GM12878 (cell line): ENCODE measurements at regions not wholly inside any gene's neighbourhood (a gene's known extent, or its start where the extent isn't known, plus 50 kb on each side); places are given as distances from the start of the nearest gene placed in this dataset.

ENCODE experiments used
- ATAC-seq: fragments of 200-7000 bp; cut with Tn5 transposase; 3 replicates; pipeline ENCODE4 v1.9.1; 2020; ENCODE audit warnings: mild to moderate bottlenecking, moderate library complexity
- BruUV-seq: library from RNA; stranded (reverse); fragments of 400-500 nt; replicated peaks from 2 replicates; lab custom pipeline; 2021; lab: Mats Ljungman, UMichigan
- CTCF ChIA-PET: fragments of 300-600 bp; sonication (Branson Sonifier 250); formaldehyde crosslinking; extraction: SDS; loops from one replicate; lab custom pipeline; 2021; ENCODE audit warnings: inconsistent platforms; lab: Yijun Ruan, JAX
- POLR2A ChIA-PET: fragments of 350-600 bp; formaldehyde crosslinking; extraction: SDS; loops from one replicate; lab custom pipeline; 2021; ENCODE audit warnings: inconsistent platforms; lab: Charles Lee
- RAD21 ChIA-PET: fragments of 300-600 bp; sonication (Branson Sonifier 250); formaldehyde crosslinking; loops from one replicate; lab custom pipeline; 2023; ENCODE audit warnings: antibody characterized with exemption; ENCODE audit not compliant: unreplicated experiment; lab: Charles Lee
- SMC1A ChIA-PET: fragments of 300-600 bp; sonication (Branson Sonifier 250); formaldehyde crosslinking; loops from one replicate; lab custom pipeline; 2023; ENCODE audit not compliant: unreplicated experiment, uncharacterized antibody; lab: Charles Lee
- DNase-seq: peaks from one replicate; pipeline ENCODE4 v3.0.0-alpha.2; 2011; ENCODE audit warnings: low read depth, low spot score
- FAIRE-seq: peaks from 3 replicates; lab custom pipeline; 2011; peaks lifted over from hg19 to GRCh38; lab: Jason Lieb, UNC
- H2AFZ ChIP-seq: 2 replicates; pipeline ENCODE4 v1.6.0; 2011; ENCODE audit warnings: low read depth, low read length, control low read depth; ENCODE audit not compliant: control insufficient read depth
- H3K27ac ChIP-seq: 2 replicates; pipeline ENCODE4 v1.5.1; 2011; ENCODE audit warnings: control low read depth; ENCODE audit not compliant: control insufficient read depth, insufficient read depth
- H3K27me3 ChIP-seq, 2 experiments: replicated peaks in 1 of 2; 2 replicates each; pipeline versions ENCODE4 v1.6.0 to v1.6.1; 2011; ENCODE audit warnings: low read length in 1 of 2; ENCODE audit not compliant: control insufficient read depth in 2 of 2, insufficient read depth in 2 of 2
- H3K36me3 ChIP-seq, 2 experiments: 2 replicates each; pipeline ENCODE4 v1.5.1; 2011; ENCODE audit warnings: low read length in 1 of 2; ENCODE audit not compliant: control insufficient read depth in 2 of 2, insufficient read depth in 2 of 2
- H3K4me1 ChIP-seq: 2 replicates; pipeline ENCODE4 v1.6.1; 2011; ENCODE audit warnings: mild to moderate bottlenecking, low read length, moderate library complexity, mixed read lengths; ENCODE audit not compliant: control insufficient read depth, insufficient read depth
- H3K4me2 ChIP-seq: 2 replicates; pipeline ENCODE4 v1.6.0; 2011; ENCODE audit warnings: control low read depth; ENCODE audit not compliant: control insufficient read depth, insufficient read depth
- H3K4me3 ChIP-seq: fragments of 200-600 bp; sonication (generic); 2 replicates; pipeline ENCODE4 v1.5.1; 2016
- H3K79me2 ChIP-seq: 2 replicates; pipeline ENCODE4 v1.6.0; 2011; ENCODE audit warnings: low read length; ENCODE audit not compliant: control insufficient read depth, insufficient read depth
- H3K9ac ChIP-seq: 2 replicates; pipeline ENCODE4 v1.8.0; 2011; ENCODE audit warnings: low read length, control low read depth, mixed read lengths; ENCODE audit not compliant: control insufficient read depth, insufficient read depth
- H3K9me3 ChIP-seq: replicated peaks from 3 replicates; pipeline ENCODE4 v1.5.1; 2011; ENCODE audit warnings: mild to moderate bottlenecking, low read length; ENCODE audit not compliant: control insufficient read depth, insufficient read depth
- H4K20me1 ChIP-seq: 2 replicates; pipeline ENCODE4 v1.6.0; 2011; ENCODE audit not compliant: control insufficient read depth, insufficient read depth
- CBFB ChIP-seq: IDR thresholded peaks from 2 replicates; pipeline ENCODE4 v1.6.1; 2016; ENCODE audit warnings: antibody characterized with exemption, low read depth
- EZH2 ChIP-seq: IDR thresholded peaks from 2 replicates; pipeline ENCODE4 v1.6.1; 2012; ENCODE audit warnings: low read depth, mild to moderate bottlenecking, control low read depth, inconsistent platforms, low read length, borderline replicate concordance; ENCODE audit not compliant: control insufficient read depth
- LARP7 ChIP-seq: fragments of 450-650 bp; IDR thresholded peaks from 2 replicates; pipeline ENCODE4 v1.6.1; 2017; ENCODE audit warnings: mild to moderate bottlenecking
- NBN ChIP-seq: fragments of 450-650 bp; IDR thresholded peaks from 2 replicates; pipeline ENCODE4 v1.6.1; 2016
- NR2F1 ChIP-seq: fragments of 450-650 bp; conservative IDR thresholded peaks from 2 replicates; pipeline ENCODE4 v1.6.1; 2017; ENCODE audit warnings: mild to moderate bottlenecking
- PAX5 ChIP-seq: IDR thresholded peaks from 2 replicates; pipeline ENCODE4 v1.6.1; 2011; ENCODE audit warnings: low read depth, low read length, borderline replicate concordance
- PML ChIP-seq: IDR thresholded peaks from 2 replicates; pipeline ENCODE4 v1.6.1; 2012; ENCODE audit warnings: low read length, inconsistent platforms
- RFX5 ChIP-seq: IDR thresholded peaks from 2 replicates; pipeline ENCODE4 v1.6.1; 2011; ENCODE audit warnings: low read depth, low read length, improper control_type of control experiment
- RUNX3 ChIP-seq: IDR thresholded peaks from 2 replicates; pipeline ENCODE4 v1.6.1; 2012; ENCODE audit warnings: low read length, inconsistent platforms
- YY1 ChIP-seq: IDR thresholded peaks from 2 replicates; pipeline ENCODE4 v1.6.1; 2011; ENCODE audit warnings: low read depth, mild to moderate bottlenecking, low read length
- in situ Hi-C: fragments of 300-500 bp; cut with MboI; formaldehyde crosslinking; loops from 9 replicates; pipeline ENCODE4 v1.14.3; 2018; ENCODE audit warnings: mixed read lengths
- intact Hi-C: fragments of 100-400 bp; cut with micrococcal nuclease; formaldehyde crosslinking; loops from one replicate; pipeline ENCODE4 v1.14.2; 2022; ENCODE audit not compliant: unreplicated experiment
- TF ChIP-seq, protein P1 (sequence below): fragments of 450-650 bp; IDR thresholded peaks from 2 replicates; pipeline ENCODE4 v1.6.1; 2016; ENCODE audit warnings: mild to moderate bottlenecking, moderate library complexity, borderline replicate concordance
- TF ChIP-seq, protein P2 (sequence below): IDR thresholded peaks from 2 replicates; pipeline ENCODE4 v1.6.1; 2011; ENCODE audit warnings: mild to moderate bottlenecking, low read depth, low read length, moderate library complexity; ENCODE audit not compliant: insufficient replicate concordance
- TF ChIP-seq, protein P3 (sequence below): fragments of 450-650 bp; IDR thresholded peaks from 2 replicates; pipeline ENCODE4 v1.6.1; 2017; ENCODE audit warnings: mild to moderate bottlenecking, moderate library complexity
- TF ChIP-seq, protein P4 (sequence below): IDR thresholded peaks from 2 replicates; pipeline ENCODE4 v1.6.1; 2011; ENCODE audit warnings: low read depth, low read length, improper control_type of control experiment, borderline replicate concordance
- TF ChIP-seq, protein P5 (sequence below): fragments of 450-650 bp; IDR thresholded peaks from 2 replicates; pipeline ENCODE4 v1.6.1; 2017; ENCODE audit warnings: mild to moderate bottlenecking

DNA sequence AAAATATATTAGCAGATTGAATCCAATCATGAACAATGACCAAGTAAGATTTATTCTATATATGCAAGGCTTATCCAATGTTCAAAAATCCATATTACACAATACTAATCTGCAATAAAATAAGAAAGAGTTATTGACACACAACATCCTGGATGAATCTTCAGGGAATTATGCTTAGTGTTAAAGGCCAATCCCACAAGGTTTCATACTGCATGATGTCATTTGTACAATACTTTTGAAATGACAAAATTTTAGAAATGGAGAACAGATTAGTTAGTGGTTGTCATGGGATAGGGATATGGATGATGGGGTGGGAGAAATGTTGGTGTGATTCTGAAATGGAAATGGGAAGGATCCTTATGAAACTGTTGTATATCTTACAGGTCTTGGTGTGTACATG, 425.7 kb downstream of the SIPA1L2 start:
- no TSS peak for BruUV-seq
- Histone ChIP-seq H4K20me1 (no peaks in the 10 kb centered on the region), H3K36me3 (no peaks in the 10 kb centered on the region), H3K9me3 (no peaks in the 10 kb centered on the region), H3K79me2 (no peaks in the 10 kb centered on the region), H3K4me2 (no peak overlapping the region), H3K27me3 (no peaks in the 10 kb centered on the region), H3K4me1 (no peaks in the 10 kb centered on the region), H3K9ac (no peak overlapping the region), H3K27ac (no peak overlapping the region), H3K4me3 (no peak overlapping the region), H2AFZ (no peak overlapping the region)
- DNase-seq (no peak), FAIRE-seq (no peak), ATAC-seq (no peak)
- ChIA-PET SMC1A (no interaction called here), POLR2A (no interaction called here), CTCF (no interaction called here), RAD21 (no interaction called here)
- in situ Hi-C loops, result no loop called here
- intact Hi-C loops, result no loop called here
- TF ChIP-seq NBN (no peak), CBFB (no peak), EZH2 (no peak), RFX5 (no peak), YY1 (no peak), LARP7 (no peak), NR2F1 (no peak), RUNX3 (no peak), PAX5 (no peak), PML (no peak)
- TF ChIP-seq, protein P1, sequence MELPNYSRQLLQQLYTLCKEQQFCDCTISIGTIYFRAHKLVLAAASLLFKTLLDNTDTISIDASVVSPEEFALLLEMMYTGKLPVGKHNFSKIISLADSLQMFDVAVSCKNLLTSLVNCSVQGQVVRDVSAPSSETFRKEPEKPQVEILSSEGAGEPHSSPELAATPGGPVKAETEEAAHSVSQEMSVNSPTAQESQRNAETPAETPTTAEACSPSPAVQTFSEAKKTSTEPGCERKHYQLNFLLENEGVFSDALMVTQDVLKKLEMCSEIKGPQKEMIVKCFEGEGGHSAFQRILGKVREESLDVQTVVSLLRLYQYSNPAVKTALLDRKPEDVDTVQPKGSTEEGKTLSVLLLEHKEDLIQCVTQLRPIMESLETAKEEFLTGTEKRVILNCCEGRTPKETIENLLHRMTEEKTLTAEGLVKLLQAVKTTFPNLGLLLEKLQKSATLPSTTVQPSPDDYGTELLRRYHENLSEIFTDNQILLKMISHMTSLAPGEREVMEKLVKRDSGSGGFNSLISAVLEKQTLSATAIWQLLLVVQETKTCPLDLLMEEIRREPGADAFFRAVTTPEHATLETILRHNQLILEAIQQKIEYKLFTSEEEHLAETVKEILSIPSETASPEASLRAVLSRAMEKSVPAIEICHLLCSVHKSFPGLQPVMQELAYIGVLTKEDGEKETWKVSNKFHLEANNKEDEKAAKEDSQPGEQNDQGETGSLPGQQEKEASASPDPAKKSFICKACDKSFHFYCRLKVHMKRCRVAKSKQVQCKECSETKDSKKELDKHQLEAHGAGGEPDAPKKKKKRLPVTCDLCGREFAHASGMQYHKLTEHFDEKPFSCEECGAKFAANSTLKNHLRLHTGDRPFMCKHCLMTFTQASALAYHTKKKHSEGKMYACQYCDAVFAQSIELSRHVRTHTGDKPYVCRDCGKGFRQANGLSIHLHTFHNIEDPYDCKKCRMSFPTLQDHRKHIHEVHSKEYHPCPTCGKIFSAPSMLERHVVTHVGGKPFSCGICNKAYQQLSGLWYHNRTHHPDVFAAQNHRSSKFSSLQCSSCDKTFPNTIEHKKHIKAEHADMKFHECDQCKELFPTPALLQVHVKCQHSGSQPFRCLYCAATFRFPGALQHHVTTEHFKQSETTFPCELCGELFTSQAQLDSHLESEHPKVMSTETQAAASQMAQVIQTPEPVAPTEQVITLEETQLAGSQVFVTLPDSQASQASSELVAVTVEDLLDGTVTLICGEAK, result no peak
- TF ChIP-seq, protein P2, sequence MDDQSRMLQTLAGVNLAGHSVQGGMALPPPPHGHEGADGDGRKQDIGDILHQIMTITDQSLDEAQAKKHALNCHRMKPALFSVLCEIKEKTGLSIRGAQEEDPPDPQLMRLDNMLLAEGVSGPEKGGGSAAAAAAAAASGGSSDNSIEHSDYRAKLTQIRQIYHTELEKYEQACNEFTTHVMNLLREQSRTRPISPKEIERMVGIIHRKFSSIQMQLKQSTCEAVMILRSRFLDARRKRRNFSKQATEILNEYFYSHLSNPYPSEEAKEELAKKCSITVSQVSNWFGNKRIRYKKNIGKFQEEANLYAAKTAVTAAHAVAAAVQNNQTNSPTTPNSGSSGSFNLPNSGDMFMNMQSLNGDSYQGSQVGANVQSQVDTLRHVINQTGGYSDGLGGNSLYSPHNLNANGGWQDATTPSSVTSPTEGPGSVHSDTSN, result no peak
- TF ChIP-seq, protein P3, sequence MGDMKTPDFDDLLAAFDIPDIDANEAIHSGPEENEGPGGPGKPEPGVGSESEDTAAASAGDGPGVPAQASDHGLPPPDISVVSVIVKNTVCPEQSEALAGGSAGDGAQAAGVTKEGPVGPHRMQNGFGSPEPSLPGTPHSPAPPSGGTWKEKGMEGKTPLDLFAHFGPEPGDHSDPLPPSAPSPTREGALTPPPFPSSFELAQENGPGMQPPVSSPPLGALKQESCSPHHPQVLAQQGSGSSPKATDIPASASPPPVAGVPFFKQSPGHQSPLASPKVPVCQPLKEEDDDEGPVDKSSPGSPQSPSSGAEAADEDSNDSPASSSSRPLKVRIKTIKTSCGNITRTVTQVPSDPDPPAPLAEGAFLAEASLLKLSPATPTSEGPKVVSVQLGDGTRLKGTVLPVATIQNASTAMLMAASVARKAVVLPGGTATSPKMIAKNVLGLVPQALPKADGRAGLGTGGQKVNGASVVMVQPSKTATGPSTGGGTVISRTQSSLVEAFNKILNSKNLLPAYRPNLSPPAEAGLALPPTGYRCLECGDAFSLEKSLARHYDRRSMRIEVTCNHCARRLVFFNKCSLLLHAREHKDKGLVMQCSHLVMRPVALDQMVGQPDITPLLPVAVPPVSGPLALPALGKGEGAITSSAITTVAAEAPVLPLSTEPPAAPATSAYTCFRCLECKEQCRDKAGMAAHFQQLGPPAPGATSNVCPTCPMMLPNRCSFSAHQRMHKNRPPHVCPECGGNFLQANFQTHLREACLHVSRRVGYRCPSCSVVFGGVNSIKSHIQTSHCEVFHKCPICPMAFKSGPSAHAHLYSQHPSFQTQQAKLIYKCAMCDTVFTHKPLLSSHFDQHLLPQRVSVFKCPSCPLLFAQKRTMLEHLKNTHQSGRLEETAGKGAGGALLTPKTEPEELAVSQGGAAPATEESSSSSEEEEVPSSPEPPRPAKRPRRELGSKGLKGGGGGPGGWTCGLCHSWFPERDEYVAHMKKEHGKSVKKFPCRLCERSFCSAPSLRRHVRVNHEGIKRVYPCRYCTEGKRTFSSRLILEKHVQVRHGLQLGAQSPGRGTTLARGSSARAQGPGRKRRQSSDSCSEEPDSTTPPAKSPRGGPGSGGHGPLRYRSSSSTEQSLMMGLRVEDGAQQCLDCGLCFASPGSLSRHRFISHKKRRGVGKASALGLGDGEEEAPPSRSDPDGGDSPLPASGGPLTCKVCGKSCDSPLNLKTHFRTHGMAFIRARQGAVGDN, result no peak
- TF ChIP-seq, protein P4, sequence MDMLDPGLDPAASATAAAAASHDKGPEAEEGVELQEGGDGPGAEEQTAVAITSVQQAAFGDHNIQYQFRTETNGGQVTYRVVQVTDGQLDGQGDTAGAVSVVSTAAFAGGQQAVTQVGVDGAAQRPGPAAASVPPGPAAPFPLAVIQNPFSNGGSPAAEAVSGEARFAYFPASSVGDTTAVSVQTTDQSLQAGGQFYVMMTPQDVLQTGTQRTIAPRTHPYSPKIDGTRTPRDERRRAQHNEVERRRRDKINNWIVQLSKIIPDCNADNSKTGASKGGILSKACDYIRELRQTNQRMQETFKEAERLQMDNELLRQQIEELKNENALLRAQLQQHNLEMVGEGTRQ, result no peak
- TF ChIP-seq, protein P5, sequence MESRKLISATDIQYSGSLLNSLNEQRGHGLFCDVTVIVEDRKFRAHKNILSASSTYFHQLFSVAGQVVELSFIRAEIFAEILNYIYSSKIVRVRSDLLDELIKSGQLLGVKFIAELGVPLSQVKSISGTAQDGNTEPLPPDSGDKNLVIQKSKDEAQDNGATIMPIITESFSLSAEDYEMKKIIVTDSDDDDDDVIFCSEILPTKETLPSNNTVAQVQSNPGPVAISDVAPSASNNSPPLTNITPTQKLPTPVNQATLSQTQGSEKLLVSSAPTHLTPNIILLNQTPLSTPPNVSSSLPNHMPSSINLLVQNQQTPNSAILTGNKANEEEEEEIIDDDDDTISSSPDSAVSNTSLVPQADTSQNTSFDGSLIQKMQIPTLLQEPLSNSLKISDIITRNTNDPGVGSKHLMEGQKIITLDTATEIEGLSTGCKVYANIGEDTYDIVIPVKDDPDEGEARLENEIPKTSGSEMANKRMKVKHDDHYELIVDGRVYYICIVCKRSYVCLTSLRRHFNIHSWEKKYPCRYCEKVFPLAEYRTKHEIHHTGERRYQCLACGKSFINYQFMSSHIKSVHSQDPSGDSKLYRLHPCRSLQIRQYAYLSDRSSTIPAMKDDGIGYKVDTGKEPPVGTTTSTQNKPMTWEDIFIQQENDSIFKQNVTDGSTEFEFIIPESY, result no peak
